CD4-positive, alpha-beta T cell treated with Interleukin-2 at 100 ng/mL for 4 hours (primary cell): ENCODE measurements at regions not wholly inside any gene's neighbourhood (a gene's known extent, or its start where the extent isn't known, plus 50 kb on each side); places are given as distances from the start of the nearest gene placed in this dataset.

Experiments
- DNase-seq: peaks from one replicate; pipeline ENCODE4 v3.0.0-alpha.2; 2020; ENCODE audit warnings: low spot score

DNA sequence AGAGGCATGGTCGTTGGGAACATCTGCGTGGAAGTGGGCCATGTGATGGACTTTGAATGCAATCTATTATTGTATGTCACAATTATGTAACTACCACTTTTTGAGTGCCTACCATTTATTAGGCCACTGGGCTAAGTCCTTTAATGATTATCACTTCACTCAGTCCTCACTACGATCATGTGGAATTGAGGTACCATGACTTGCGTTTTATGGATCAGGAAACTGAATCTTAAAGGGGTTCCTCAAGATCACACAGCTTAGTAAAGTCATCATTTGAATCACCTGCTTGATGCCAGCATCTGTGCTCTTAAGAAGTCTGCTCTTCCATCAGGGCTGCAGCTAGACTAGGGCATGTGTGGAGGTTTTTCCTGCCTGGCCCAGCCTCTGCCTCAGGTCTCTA lies 136.7 kb downstream of the DAD1 start:
- DNase-seq: no peak

- DNase-seq: no peak
Measured at GRCh38 chr14:22450266-22450665, 138.8 kb downstream of the DAD1 start.

GRCh38 chr14:22449600-22449905 lies 139.5 kb downstream of the DAD1 start:
- DNase-seq: no peak

DNA sequence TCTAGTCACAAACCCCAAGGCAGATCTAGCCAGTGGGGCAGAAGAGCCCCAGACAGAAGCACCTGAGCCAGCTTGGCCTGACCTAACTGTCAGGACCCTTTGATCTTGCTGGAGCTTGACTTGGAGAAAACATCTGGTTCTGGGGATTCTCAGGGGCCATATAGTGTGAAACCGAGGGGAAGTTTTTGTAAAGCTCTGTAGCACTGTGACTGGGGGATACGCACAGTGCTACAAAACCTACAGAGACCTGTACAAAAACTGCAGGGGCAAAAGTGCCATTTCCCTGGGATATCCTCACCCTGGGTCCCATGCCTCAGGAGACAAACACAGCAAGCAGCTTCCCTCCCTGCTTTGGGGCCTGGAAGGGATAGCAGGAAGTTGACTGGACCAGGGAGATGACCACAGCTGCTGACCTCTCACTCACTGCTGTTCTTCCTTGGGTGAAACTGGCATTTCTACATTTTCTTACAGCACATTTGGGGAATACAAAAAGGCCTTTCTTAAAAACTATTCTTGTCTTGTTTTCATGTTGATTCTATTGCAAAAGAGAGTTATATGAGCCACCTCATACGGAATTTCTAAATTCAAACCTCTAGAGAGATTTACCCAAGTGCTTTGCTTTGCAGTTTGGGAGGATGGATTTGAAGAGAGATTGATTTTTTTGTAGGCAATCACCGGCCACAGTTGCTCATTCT lies 140.0 kb downstream of the DAD1 start:
- no peak for DNase-seq

DNA sequence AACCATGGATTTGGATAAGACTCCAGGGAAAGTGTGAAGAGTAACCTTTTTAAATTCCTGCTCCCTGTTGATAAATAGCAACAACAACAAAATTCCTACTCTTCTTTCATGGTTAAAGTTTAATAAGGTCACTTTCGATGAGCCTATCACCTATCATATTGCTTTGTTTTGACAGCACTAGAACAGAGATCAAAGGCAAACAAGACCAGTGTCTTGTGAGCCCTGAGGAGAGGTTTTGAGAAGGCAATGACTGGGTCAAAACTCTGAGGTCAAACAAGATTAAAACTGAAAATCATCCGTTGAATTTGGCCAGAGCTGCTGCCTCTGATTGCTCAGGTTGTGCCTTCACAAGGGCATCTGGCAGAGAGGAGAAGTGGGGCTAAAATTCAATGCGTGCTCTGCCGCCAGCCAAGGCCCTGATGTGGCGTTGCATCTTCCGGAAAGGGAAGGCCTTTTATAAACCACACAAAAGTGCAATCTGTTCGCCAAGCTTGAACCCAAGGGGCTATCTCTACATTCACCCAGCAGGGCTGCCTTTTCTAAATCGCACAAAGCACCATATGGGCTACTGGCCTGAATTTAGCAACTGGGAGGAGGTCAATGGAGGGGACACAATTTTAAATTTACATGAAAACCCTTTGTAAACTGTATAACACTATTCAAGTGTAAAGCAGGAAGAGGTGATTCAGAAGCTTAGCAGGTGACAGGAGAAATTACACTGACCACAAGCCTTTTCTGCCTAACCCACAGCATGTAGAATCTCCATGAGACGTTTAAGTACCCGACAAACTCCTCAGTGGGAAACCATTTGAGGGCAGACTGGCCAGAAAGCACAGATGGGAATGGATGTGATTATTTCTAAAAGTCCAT lies 140.8 kb downstream of the DAD1 start:
- no peak for DNase-seq

DNA sequence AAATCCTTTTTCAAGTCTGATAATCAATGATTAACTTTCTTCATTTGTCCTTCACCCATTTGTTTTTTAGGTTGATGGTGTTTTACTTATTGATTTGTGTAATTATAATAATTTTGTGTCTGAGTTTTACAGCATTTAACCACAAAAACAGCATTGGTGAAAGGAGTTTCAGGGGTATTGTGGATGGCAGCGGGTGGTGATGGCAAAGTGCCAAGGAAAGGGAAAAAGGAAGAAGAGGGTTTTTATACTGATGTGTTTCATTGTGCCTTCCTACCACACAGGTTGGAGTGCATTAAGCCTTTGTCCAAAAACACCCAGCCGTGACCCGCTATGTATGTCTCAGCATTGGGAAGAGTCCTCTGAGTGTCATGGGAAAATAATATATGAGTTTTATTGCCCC lies 150.3 kb downstream of the DAD1 start:
- DNase-seq: no peak

DNA sequence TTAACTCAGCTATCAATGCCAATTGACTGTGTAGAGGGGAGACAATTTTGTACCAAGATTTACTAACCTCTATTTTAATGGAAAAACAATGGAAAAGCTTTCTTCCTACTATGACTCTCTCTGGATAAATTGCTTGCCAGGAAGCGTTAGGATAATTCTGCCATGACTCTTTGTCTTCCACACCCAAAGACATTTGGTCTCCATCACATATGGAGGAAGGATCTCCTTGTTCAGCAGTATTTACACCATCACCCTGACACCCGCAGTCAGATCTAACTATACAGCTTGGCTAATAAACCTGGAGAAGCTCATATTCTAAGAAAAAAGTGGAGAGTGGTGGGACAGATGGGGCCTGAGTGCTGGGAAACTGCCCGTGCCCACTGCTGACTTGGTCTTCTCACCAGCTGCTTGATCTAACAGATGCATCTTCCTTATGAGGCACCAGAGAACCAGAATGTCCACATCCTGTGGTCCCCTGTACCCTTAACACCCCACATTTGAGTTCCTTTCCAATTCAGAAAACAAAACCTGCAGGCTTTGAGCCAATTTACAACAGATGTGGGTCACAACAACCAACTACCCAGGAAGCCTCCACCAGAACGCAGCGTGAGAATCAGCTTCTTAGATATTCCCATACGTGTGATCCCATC lies 154.0 kb downstream of the DAD1 start:
- DNase-seq: no peak

DNA sequence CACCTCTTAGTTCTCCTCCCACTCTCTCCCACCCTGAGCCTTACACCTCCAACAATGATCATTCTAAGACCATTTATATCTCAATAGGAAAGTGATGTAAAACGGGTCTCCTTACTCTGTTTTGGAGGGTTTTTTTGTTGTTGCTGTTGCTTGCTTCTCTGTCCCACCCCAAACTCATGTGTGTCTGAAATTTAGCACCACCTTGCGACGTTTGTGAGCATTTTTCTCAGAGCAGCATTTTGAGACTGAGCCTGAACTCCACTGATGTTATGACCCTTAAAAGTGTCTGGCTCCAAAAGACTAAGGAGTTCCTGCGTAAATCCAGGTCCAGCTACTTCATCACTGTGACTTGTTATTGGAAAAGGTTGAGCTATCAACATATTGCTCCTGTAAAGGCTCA lies 155.0 kb downstream of the DAD1 start:
- no peak for DNase-seq

DNA sequence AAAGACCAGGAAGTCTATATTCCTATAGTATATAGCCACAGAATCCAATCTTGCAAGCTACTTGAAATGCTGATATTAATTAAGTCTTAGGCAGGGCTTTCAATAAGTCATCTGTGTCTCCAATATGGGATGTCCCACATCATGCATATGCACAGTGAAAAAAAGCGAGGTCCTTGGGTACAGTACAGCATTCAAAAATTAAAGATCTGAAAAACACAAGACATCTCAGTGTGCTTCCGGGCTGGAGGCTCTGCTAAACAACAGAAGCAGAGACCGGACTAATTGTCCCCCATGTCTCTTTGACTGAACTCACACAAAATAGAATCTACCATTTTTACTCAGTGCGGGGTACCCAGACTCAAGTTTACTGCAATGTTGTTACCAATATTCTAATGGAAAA lies 156.0 kb downstream of the DAD1 start:
- no peak for DNase-seq

- no peak for DNase-seq
Measured at GRCh38 chr14:22432348-22432976, 156.6 kb downstream of the DAD1 start.

DNA sequence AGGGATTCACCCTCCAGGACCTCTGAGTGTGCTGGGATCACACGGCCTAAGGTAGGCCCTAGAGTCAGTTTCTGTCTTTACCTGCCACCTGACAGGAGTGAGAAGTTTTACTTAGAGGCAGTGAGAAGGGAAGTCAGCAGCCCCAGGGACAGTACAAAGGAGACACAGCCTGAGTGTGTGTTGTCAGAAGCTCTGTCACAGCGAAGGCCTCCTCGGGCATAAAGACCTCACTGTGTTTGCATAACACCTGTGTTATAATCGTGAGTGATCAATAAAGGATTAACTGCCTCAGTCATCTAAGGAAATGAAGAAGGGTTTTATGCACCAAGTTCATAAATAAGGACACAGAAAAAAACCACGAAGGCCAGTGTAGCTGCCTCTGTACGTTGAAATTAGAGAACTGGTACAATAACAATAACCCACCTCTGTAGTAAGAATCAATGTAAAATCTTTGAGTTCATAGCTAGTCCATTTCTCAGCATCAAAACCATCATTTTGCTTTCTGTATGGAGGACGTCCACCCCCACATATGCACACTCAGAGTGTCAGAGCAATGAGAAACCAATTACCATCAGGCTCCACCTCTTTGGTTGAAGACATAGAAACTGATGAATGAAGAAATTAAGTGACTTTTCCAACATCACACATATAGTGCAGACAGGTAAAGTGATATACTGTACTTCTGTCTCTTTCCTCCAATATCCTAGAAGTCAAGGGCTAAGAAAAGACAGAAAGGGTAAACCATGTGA lies 159.3 kb downstream of the DAD1 start:
- DNase-seq: no peak

GRCh38 chr14:22428700-22429291 lies 160.2 kb downstream of the DAD1 start:
- no peak for DNase-seq

DNA sequence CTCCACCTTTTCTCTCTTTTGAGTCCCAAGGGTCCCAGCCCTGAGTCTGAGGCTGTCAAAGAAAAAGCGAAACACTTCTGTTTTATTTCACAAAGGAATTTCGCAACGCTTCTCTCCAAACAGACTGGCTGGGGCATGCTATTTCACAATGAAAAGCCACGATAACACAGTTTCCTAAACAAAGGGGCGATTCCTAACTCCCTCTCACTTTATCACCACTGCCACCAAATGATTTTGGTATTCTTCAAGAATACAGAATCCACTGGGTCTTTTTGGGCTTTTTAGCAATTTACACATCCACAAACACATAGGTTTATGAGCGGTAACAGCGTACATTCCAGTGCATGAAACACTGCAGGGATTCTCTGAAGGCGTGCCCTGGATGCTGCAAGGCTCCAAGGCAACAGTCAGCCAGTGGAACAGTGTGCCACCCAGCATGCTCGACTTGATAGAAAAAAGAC lies 161.2 kb downstream of the DAD1 start:
- no peak for DNase-seq

DNA sequence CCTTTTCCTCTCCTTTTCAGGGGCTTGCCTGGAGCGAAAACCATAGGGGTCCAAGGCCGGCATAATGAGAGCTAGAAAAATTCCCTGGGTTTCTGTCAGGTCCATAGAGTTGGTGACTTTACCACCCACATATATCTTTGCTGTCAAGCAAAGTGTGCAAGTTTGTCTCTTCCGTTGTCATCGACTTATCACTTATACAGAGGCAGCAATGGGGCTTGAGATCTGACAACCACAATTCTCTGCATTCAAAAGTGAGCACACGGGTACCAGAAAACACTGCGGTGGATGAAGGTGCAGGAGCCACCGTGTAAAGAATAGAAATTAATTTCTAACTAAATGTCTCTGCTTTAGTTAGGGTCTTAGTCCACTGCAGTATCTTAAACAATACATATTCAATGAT lies 162.3 kb downstream of the DAD1 start:
- DNase-seq: no peak

DNA sequence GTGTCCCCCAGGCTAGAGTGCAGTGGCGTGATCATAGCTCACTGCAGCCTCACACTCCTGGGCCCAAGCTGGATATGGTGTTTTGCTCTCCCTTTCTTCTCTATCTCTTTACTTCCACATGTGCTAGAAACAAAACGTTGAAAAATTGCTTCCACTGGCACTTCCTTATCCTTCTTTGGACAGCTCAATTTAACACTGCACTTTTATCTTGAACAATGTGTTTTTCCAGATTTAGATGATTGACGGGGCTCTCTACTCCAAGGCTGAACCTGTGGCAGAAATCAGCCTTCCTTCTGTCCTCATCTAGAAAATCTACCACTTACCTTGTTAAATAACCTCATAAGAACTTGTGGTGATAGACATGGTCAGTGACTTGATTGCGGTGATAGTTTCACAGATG lies 165.1 kb downstream of the DAD1 start:
- DNase-seq: no peak

DNA sequence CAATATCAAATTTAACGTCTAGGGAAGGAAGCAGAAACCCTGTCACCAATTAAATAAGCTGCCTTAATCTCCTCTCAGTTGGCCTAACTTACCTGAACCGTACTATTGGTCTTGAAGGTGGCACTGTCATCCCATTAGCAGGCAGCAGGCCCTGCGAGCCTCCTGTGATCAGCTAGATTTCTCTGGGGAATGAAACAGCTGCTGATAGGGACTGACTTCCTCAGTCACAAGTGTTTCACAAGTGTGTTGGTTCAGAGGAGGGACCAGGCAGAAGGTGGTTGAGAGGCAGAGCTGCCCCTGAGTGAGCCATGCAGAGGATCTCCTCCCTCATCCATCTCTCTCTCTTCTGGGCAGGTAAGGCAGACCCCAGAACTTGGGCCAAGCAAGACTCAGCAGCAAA lies 166.8 kb downstream of the DAD1 start:
- no peak for DNase-seq

- DNase-seq: no peak
Measured at GRCh38 chr14:22420598-22421186, 168.3 kb downstream of the DAD1 start.

DNA sequence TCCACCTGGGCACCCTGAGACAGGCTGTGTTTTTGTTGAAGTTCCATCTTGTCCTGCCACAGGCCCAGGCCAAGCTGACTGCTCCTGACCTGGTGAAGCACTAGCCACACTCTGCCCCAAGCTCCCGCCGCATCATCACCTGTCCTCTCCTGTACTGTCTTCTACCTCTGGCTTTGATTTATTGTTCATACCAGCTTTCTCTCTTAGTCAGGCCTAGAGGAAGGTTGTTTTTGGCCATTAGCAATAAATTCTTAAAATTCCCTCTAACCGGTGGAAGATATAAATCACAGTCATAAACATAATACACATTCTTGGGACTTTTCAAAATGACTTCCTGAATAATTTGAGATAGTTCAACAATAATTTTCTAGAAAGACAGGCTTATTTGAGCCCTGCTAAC lies 169.4 kb downstream of the DAD1 start:
- DNase-seq: no peak

- no peak for DNase-seq
Measured at GRCh38 chr14:22418631-22419030, 170.4 kb downstream of the DAD1 start.

DNA sequence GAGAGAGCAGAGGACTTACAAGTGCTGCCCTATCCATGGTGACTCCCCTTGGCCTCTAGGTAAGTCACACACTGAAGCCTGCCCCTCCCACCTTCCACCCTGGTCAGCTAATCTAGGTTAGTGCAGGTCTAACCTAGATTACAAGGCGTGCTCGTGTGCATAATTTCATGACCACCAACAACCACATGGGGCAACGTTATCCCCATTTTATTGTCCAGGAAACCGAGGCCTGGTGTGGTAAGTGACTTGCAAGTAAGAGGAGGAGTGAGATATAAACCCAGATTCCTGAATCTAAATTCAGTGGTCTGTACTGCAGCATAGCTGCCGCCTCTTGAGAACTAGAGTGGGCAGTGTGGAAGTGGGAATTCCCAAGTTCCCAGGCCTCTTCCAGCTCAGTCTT lies 171.1 kb downstream of the DAD1 start:
- no peak for DNase-seq

- no peak for DNase-seq
Measured at GRCh38 chr14:22416193-22416592, 172.8 kb downstream of the DAD1 start.
